HG02763 (cell line): ENCODE measurements at regions not wholly inside any gene's neighbourhood (a gene's known extent, or its start where the extent isn't known, plus 50 kb on each side); places are given as distances from the start of the nearest gene placed in this dataset.
A peak's percentile ranks its signal among the peaks of the same experiment; 100 is the strongest.

Experiments used
- ATAC-seq: cut with Tn5 transposase; IDR thresholded peaks from one replicate; pipeline ENCODE4 v1.9.1; 2021; ENCODE audit warnings: mild to moderate bottlenecking, moderate library complexity; ENCODE audit not compliant: unreplicated experiment

GRCh38 chr2:19519045-19519444 lies 160.6 kb upstream of the OSR1 start:
- no peak for ATAC-seq

GRCh38 chr2:19507137-19507536 lies 148.7 kb upstream of the OSR1 start:
- ATAC-seq = no peak

- ATAC-seq = no peak
These were observed 147.0 kb upstream of the OSR1 start for GRCh38 chr2:19505199-19506136.

- no peak for ATAC-seq
These were observed 146.2 kb upstream of the OSR1 start for GRCh38 chr2:19504400-19505198.

- no peak for ATAC-seq
These were observed 145.5 kb upstream of the OSR1 start for GRCh38 chr2:19503915-19504314.

GRCh38 chr2:19503406-19503805 lies 145.0 kb upstream of the OSR1 start:
- ATAC-seq = no peak

- no peak for ATAC-seq
These were observed 141.7 kb upstream of the OSR1 start for GRCh38 chr2:19500126-19500525.

- ATAC-seq = no peak
These were observed 138.2 kb upstream of the OSR1 start for GRCh38 chr2:19496646-19497045.

- ATAC-seq = no peak
These were observed 135.8 kb upstream of the OSR1 start for GRCh38 chr2:19494241-19494640.

GRCh38 chr2:19491796-19492195 lies 133.4 kb upstream of the OSR1 start:
- no peak for ATAC-seq

GRCh38 chr2:19490846-19491435 lies 132.5 kb upstream of the OSR1 start:
- ATAC-seq = no peak

- ATAC-seq = peak; percentile 84
These were observed 129.7 kb upstream of the OSR1 start for GRCh38 chr2:19488009-19488691.

GRCh38 chr2:19484736-19485135 lies 126.3 kb upstream of the OSR1 start:
- ATAC-seq = no peak

- no peak for ATAC-seq
These were observed 122.2 kb upstream of the OSR1 start for GRCh38 chr2:19480673-19481072.

- ATAC-seq = no peak
These were observed 121.2 kb upstream of the OSR1 start for GRCh38 chr2:19479666-19480065.

- ATAC-seq = no peak
These were observed 120.0 kb upstream of the OSR1 start for GRCh38 chr2:19478409-19478808.

- no peak for ATAC-seq
These were observed 117.9 kb upstream of the OSR1 start for GRCh38 chr2:19476327-19476726.

- peak; percentile 94 for ATAC-seq
These were observed 115.7 kb upstream of the OSR1 start for GRCh38 chr2:19474128-19474527.

- no peak for ATAC-seq
These were observed 114.9 kb upstream of the OSR1 start for GRCh38 chr2:19473350-19473749.

- ATAC-seq = no peak
These were observed 114.1 kb upstream of the OSR1 start for GRCh38 chr2:19472391-19472978.

GRCh38 chr2:19471491-19471890 lies 113.1 kb upstream of the OSR1 start:
- no peak for ATAC-seq
